ENCODE measurements at regions not wholly inside any gene's neighbourhood (a gene's known extent, or its start where the extent isn't known, plus 50 kb on each side); places are given as distances from the start of the nearest gene placed in this dataset.

- Histone ChIP-seq H3K4me3 (IDR thresholded peaks at IDR 0.05; ENCODE audit: insufficient read depth, low read depth, low read length) (no peak overlapping the region), H2AFZ (ENCODE audit: low read depth) (no peak overlapping the region), H3K27me3 (ENCODE audit: insufficient read depth, low read depth) (no peaks in the 10 kb centered on the region), H4K20me1 (ENCODE audit: insufficient read depth) (no peaks in the 10 kb centered on the region), H3K9ac (no peak overlapping the region), H3K36me3 (ENCODE audit: insufficient read depth) (no peaks in the 10 kb centered on the region), H3K4me1 (ENCODE audit: low read depth, poor library complexity, severe bottlenecking) (no peaks in the 10 kb centered on the region), H3K79me2 (ENCODE audit: insufficient read depth, low read depth) (no peaks in the 10 kb centered on the region), H3K4me2 (no peak overlapping the region), H3K27ac (no peak overlapping the region)
- no peak for TF ChIP-seq CTCF (conservative IDR thresholded peaks at IDR 0.05; ENCODE audit: low read depth, low read length)
Observed at GRCh38 chr1:214967865-214968575, 114.5 kb upstream of the KCNK2 start.

GRCh38 chr1:214970016-214970415 lies 112.5 kb upstream of the KCNK2 start:
- Histone ChIP-seq H2AFZ (ENCODE audit: low read depth) (no peak overlapping the region), H3K79me2 (ENCODE audit: insufficient read depth, low read depth) (no peaks in the 10 kb centered on the region), H4K20me1 (ENCODE audit: insufficient read depth) (no peaks in the 10 kb centered on the region), H3K4me3 (IDR thresholded peaks at IDR 0.05; ENCODE audit: insufficient read depth, low read depth, low read length) (no peak overlapping the region), H3K36me3 (ENCODE audit: insufficient read depth) (no peaks in the 10 kb centered on the region), H3K27me3 (ENCODE audit: insufficient read depth, low read depth) (no peaks in the 10 kb centered on the region), H3K4me1 (ENCODE audit: low read depth, poor library complexity, severe bottlenecking) (no peaks in the 10 kb centered on the region), H3K9ac (no peak overlapping the region), H3K27ac (no peak overlapping the region), H3K4me2 (no peak overlapping the region)
- TF ChIP-seq CTCF (conservative IDR thresholded peaks at IDR 0.05; ENCODE audit: low read depth, low read length) = no peak

- H3K9ac ChIP-seq = no peak overlapping the region
- H3K4me1 ChIP-seq (ENCODE audit: low read depth, poor library complexity, severe bottlenecking) = no peaks in the 10 kb centered on the region
- TF ChIP-seq CTCF (conservative IDR thresholded peaks at IDR 0.05; ENCODE audit: low read depth, low read length) = no peak
- H3K36me3 ChIP-seq (ENCODE audit: insufficient read depth) = no peaks in the 10 kb centered on the region
- no peak overlapping the region for H3K4me3 ChIP-seq (IDR thresholded peaks at IDR 0.05; ENCODE audit: insufficient read depth, low read depth, low read length)
- no peaks in the 10 kb centered on the region for H3K27me3 ChIP-seq (ENCODE audit: insufficient read depth, low read depth)
- H3K4me2 ChIP-seq = no peak overlapping the region
- no peak overlapping the region for H2AFZ ChIP-seq (ENCODE audit: low read depth)
- no peak overlapping the region for H3K27ac ChIP-seq
- H4K20me1 ChIP-seq (ENCODE audit: insufficient read depth) = no peaks in the 10 kb centered on the region
- H3K79me2 ChIP-seq (ENCODE audit: insufficient read depth, low read depth) = no peaks in the 10 kb centered on the region
Observed at GRCh38 chr1:214971071-214971470, 111.5 kb upstream of the KCNK2 start.

GRCh38 chr1:214974002-214974401 lies 108.5 kb upstream of the KCNK2 start:
- H4K20me1 ChIP-seq (ENCODE audit: insufficient read depth) = no peaks in the 10 kb centered on the region
- no peak overlapping the region for H3K4me3 ChIP-seq (IDR thresholded peaks at IDR 0.05; ENCODE audit: insufficient read depth, low read depth, low read length)
- TF ChIP-seq CTCF (conservative IDR thresholded peaks at IDR 0.05; ENCODE audit: low read depth, low read length) = no peak
- no peaks in the 10 kb centered on the region for H3K4me1 ChIP-seq (ENCODE audit: low read depth, poor library complexity, severe bottlenecking)
- H3K27me3 ChIP-seq (ENCODE audit: insufficient read depth, low read depth) = no peaks in the 10 kb centered on the region
- no peak overlapping the region for H3K4me2 ChIP-seq
- H3K36me3 ChIP-seq (ENCODE audit: insufficient read depth) = no peaks in the 10 kb centered on the region
- H3K9ac ChIP-seq = no peak overlapping the region
- no peak overlapping the region for H3K27ac ChIP-seq
- H2AFZ ChIP-seq (ENCODE audit: low read depth) = no peak overlapping the region
- no peaks in the 10 kb centered on the region for H3K79me2 ChIP-seq (ENCODE audit: insufficient read depth, low read depth)
